22Rv1 (cell line): ENCODE measurements at regions not wholly inside any gene's neighbourhood (a gene's known extent, or its start where the extent isn't known, plus 50 kb on each side); places are given as distances from the start of the nearest gene placed in this dataset.
"Not testable (repeated sequence)": the region's sequence is repeated elsewhere in the genome, so short reads cannot be mapped to it uniquely, and the experiment has no call there.

ENCODE experiments used
- H3K27ac ChIP-seq: fragments of 450-650 bp; 2 replicates; pipeline ENCODE4 v1.5.1; 2017
- ZFX ChIP-seq: fragments of 450-650 bp; IDR thresholded peaks from 2 replicates; pipeline ENCODE4 v1.6.1; 2017; ENCODE audit warnings: antibody characterized with exemption, borderline replicate concordance
- TF ChIP-seq, protein P1 (sequence below): fragments of 450-650 bp; IDR thresholded peaks from 2 replicates; pipeline ENCODE4 v1.5.1; 2017; ENCODE audit warnings: mild to moderate bottlenecking

DNA sequence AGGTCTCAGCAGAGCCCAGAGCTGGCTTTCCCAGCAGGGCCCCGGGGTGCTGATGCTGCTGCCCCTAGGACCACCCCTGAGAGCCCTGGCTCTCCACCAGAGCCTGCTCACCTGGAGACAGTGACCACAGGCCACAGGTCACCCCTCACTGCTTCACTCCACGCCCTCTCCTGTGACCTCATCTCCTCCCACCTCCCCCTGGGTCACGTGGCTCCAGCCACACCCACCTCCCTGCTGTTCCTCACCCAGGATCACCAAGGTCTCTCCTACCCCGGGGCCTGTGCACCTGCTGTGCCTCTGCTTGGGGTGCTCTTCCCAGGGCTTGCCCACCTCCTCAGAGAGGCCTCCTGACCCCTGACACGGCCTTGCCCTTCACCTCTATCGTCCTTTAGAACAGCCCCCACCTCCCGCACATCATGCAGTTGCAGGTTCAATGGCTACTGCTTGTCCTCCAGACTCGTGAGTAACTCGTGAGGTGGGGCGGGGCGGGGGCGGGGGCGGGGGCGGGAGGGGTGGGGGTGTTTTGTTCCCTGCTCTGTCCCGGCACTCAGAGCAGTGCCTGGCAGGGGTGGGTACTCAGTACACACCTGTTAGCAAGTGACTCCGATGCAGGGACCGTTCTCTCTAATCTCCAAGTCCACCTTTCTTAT is 468.0 kb downstream of the PREX1 start:
- no peak overlapping the region for H3K27ac ChIP-seq
- no peak for TF ChIP-seq ZFX
- TF ChIP-seq, protein P1, sequence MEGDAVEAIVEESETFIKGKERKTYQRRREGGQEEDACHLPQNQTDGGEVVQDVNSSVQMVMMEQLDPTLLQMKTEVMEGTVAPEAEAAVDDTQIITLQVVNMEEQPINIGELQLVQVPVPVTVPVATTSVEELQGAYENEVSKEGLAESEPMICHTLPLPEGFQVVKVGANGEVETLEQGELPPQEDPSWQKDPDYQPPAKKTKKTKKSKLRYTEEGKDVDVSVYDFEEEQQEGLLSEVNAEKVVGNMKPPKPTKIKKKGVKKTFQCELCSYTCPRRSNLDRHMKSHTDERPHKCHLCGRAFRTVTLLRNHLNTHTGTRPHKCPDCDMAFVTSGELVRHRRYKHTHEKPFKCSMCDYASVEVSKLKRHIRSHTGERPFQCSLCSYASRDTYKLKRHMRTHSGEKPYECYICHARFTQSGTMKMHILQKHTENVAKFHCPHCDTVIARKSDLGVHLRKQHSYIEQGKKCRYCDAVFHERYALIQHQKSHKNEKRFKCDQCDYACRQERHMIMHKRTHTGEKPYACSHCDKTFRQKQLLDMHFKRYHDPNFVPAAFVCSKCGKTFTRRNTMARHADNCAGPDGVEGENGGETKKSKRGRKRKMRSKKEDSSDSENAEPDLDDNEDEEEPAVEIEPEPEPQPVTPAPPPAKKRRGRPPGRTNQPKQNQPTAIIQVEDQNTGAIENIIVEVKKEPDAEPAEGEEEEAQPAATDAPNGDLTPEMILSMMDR, result no peak

DNA sequence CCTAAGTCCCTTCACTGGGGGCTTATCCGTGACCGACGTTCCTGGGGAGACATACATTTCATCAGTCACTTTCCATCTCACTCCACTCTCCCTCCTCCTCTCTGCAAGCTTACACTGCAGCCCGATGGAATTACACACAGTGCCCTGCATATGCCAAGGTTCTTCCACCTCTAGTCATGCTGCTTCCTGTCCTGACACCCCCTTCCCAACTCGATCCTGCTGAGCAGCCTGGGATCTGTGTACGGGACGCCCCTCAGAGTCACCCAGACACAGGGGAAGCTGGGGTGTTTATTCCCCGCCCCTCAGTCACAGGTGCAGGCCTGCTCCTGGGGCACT is 468.8 kb downstream of the PREX1 start:
- H3K27ac ChIP-seq, result not testable (repeated sequence)

DNA sequence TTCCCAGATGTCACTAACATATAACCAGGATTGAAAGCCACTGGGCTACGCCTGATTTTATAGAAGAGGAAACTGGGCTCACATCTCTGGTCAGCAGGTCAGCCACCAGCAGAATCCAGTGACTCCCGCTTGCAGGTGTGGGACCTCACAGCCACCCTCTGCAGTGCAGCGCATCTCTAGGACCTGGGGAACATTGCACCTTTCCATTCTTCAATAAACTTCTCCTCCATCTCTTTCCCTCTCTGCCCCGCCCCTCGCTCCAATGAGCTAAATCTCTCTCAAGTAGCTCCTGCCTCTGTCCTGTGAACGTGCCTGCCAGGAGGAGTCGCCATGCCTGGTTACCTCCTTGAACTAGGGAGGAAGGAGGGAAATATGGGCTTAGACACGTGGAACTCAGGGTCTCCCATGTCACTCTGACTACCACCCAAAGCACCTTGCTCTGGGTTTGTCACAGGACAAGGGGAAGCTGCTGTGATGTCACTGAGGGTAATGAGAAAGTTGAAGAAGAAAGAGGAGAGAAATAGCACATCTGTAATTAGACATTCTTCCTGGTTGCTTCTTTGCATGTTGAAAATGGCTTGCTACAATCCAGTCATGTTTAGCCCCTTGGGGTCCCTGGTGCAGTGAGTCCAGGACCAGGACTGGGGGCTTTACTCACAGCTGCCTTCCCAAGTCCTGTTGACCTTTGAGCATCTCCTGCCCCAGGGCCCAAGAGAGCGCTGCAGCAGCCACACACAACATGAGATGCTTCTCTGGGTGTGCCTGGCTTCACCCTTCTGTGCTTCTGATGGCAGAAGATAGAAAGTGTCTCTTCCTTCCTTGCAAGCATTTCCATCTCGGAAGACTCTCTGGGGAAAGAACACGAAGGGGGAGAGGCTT is 469.4 kb downstream of the PREX1 start:
- no peak overlapping the region for H3K27ac ChIP-seq
- no peak for TF ChIP-seq ZFX
- TF ChIP-seq, protein P1, result no peak

DNA sequence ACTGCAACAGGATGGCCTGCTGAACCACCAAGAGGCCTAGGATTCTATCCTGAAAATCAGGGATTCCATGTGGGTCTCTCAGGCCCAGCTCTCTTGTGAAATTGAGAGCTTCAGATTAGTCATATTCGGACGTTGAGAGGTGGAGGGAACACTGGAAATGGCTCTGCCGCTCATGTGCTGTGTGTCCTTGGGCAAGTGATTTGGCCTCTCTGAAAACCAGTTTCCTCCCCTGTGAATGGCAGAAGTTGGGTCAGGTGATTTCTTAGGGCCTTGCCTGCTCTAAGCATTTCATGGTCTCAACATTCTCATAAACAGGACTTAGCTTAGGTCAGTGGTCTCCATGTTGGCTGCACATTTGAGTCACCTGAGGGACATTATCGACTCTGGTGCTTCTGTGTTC is 470.1 kb downstream of the PREX1 start:
- TF ChIP-seq, protein P1, result no peak
- TF ChIP-seq ZFX, result no peak
- H3K27ac ChIP-seq, result no peak overlapping the region

DNA sequence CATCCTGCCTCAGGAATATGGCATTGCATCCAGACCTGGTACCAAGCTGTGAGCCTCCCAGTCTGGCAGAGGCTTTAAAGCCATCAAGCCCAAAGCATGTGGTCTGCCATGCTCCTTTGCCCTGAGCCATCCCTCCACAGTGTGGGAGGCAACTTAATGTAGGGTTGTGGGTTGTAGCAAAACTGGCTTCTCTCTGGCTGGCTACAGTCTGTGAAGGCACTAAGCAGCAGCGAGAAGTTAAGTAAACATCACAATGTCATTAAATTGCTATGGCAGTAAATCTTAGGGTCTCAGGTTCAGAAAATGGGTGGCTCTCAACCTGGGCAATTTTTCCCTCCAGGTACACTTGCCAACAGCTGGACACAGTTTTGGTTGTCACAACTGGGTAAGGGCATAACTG is 472.9 kb downstream of the PREX1 start:
- H3K27ac ChIP-seq, result no peak overlapping the region
- TF ChIP-seq ZFX, result no peak
- TF ChIP-seq, protein P1, result no peak

DNA sequence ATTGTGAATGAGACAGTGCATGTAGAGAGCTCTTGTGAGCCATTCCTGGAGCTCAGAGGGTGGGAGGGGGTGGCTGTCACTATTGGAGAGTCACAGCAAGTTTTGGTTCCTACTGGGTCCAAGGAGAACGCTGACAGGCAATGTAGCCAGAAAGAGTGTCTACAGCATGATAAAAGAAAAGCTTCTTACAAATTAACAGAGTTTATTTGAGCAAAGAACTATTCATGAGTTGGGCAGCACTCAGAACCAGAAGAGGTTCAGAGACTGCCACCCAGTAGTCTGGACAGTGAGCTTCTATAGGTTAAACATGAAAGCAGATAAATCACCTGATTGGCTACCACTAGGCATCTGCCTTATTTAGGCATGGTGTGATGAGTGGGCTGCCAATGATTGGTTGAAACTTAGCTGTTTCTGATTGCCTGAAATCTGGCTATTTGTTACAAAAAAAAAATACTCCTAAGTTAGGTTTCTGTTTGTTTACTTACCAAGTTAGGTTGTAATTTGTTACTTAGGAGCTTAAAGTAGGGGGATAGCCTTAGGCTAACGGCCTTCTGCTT is 473.4 kb downstream of the PREX1 start:
- H3K27ac ChIP-seq, result no peak overlapping the region
- TF ChIP-seq ZFX, result no peak
- TF ChIP-seq, protein P1, result no peak

DNA sequence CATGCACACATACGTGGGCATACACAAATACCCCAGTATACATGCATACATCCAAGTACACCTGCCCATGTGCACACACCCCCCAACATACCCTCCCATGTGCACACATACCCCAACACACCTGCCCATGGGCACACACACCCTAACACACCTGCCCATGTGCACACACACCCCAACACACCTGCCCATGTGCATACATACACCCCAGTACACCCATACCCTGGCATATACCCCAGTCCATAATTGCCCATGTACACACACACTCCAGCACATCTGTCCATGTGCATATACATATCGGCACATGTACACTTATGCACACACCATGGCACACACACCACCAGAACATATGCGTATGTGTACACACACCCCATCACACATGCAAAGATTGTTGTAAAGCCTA is 475.2 kb downstream of the PREX1 start:
- H3K27ac ChIP-seq, result no peak overlapping the region
- TF ChIP-seq, protein P1, result no peak
- no peak for TF ChIP-seq ZFX
